Mammary epithelial cell (primary cell): ENCODE measurements at regions not wholly inside any gene's neighbourhood (a gene's known extent, or its start where the extent isn't known, plus 50 kb on each side); places are given as distances from the start of the nearest gene placed in this dataset.

Source experiments
- CTCF ChIP-seq, 2 donors: IDR thresholded peaks in 1 of 2; conservative IDR thresholded peaks in 1 of 2; 2 replicates each; pipeline ENCODE4 v1.5.1; 2011 to 2012; ENCODE audit warnings: inconsistent platforms in 2 of 2, low read length in 2 of 2, mild to moderate bottlenecking in 2 of 2, control low read depth in 1 of 2, low read depth in 1 of 2; ENCODE audit not compliant: insufficient read depth in 1 of 2; ENCODE audit errors: extremely low read depth in 1 of 2
- EZH2 ChIP-seq: IDR thresholded peaks from 2 replicates; pipeline ENCODE4 v1.6.1; 2012; ENCODE audit warnings: low read length, inconsistent platforms, borderline replicate concordance

DNA sequence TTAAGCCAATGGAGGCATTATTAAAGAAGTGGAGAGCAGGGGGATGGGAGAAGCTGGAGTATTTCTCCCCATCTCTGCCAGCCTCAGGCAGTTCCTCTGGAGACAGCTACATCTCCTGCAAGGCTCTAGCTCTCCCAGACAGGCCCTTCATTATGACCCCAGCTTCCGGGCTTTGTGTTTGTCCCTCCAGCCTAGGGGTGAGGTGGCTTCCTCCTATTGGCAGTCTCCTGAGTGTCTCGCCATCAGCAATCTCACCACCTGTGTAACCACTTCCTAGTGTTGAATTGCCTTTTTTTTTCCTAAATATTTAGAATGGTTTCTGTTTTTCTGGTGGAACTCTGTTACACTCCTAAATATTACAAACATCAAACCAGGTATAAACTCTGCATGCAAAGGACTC is 122.3 kb downstream of the FAM174B start:
- no peak for TF ChIP-seq CTCF (conservative IDR thresholded peaks at IDR 0.05 in 1 of 2, IDR thresholded peaks at IDR 0.05 in 1 of 2; ENCODE audit: extremely low read depth in 1 of 2, insufficient read depth in 1 of 2, low read depth in 1 of 2, low read length in 2 of 2)
- no peak for TF ChIP-seq EZH2
